ENCODE measurements at regions not wholly inside any gene's neighbourhood (a gene's known extent, or its start where the extent isn't known, plus 50 kb on each side); places are given as distances from the start of the nearest gene placed in this dataset.

DNA sequence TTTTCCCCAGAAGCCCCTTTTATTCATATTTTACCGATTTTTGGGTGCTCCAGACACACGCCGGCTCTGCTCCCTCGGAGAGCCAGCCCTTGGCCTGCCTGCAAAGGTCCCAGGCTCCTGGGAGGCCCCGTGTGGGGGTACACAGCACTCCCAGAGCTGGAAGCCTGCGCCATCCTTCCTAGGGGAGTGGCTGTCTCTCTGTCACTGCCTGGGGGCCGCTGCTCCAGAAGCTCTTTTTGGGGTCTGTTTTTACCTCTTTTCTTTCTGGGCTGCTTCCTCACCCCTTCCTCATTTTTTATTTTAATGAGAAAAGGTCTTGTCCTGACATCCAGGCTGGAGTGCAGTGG lies 119.1 kb upstream of the COL5A1 start:
- no peak for DNase-seq
- no peaks in the 10 kb centered on the region for H3K9me3 ChIP-seq
- no peaks in the 10 kb centered on the region for H3K27me3 ChIP-seq
- H3K4me1 ChIP-seq, result peaks cover 32% of the 10 kb centered on the region
- TF ChIP-seq, protein P1, sequence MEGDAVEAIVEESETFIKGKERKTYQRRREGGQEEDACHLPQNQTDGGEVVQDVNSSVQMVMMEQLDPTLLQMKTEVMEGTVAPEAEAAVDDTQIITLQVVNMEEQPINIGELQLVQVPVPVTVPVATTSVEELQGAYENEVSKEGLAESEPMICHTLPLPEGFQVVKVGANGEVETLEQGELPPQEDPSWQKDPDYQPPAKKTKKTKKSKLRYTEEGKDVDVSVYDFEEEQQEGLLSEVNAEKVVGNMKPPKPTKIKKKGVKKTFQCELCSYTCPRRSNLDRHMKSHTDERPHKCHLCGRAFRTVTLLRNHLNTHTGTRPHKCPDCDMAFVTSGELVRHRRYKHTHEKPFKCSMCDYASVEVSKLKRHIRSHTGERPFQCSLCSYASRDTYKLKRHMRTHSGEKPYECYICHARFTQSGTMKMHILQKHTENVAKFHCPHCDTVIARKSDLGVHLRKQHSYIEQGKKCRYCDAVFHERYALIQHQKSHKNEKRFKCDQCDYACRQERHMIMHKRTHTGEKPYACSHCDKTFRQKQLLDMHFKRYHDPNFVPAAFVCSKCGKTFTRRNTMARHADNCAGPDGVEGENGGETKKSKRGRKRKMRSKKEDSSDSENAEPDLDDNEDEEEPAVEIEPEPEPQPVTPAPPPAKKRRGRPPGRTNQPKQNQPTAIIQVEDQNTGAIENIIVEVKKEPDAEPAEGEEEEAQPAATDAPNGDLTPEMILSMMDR (IDR thresholded peaks at IDR 0.05; ENCODE audit: low read depth, low read length), result no peak
- no peak overlapping the region for H3K4me3 ChIP-seq (ENCODE audit: low read depth, low read length)
- no peaks in the 10 kb centered on the region for H3K36me3 ChIP-seq

DNA sequence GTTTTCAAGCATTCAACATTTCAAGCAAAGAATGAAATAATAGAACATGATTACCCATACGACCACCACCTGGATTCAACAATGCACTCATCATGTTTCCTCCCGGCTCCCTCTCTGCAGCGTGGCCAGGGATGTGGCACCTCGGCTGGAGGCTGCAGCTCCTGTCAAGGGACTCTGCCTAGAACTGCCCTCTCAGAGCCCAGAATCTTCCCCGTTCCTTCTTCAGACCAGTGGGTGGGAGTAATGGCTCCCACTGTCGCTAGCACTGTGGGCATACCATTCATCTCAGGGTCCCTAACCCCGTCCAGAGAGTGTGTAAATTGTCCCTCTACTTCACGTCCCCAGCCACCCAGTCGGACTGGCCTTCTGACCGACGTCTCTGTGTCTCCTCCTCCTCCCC lies 118.6 kb upstream of the COL5A1 start:
- Histone ChIP-seq H3K36me3 (no peaks in the 10 kb centered on the region), H3K4me1 (peaks cover 28% of the 10 kb centered on the region), H3K4me3 (ENCODE audit: low read depth, low read length) (no peak overlapping the region), H3K27me3 (no peaks in the 10 kb centered on the region), H3K9me3 (no peaks in the 10 kb centered on the region)
- no peak for DNase-seq
- TF ChIP-seq, protein P1 (IDR thresholded peaks at IDR 0.05; ENCODE audit: low read depth, low read length), result no peak

DNA sequence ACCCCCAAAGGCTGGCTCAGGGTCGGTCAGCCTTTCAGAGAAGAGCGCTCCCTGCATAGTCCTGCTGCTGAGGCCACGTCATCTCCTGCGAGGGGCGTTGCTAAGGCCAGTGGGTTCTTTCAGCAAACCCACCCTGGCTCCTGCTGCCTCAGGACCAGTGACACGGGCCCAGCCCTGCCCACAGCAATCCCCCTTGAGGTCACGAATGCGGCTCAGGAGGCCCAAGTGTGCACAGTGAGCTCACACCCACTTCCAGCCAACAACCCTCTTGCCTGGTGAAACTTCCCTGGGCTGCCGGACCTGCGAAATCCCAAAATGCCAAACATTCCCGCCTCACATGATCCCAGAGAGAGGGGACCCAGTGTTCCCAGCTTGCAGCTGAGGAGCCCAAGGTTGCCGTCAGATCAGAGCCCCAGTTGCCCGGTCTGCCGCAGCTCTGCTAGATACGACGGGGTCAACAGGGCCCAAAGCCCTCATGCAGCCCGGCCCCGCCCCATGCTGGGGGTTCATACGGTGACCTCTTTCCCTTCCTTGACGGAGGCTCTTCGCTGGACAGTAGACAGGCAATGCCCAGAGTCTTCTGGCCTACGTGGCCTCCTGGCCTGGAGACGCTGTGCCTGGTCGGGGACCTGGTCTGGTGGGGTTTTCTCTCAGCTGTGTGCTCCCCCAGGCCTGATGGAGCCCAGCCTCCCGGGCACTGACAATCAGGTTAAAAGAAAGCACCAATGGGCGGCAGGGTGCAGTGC lies 116.4 kb upstream of the COL5A1 start:
- H3K9me3 ChIP-seq, result peaks cover under 1% of the 10 kb centered on the region; the same call in 1 of the 2 replicates
- peaks cover 8% of the 10 kb centered on the region for H3K4me1 ChIP-seq
- TF ChIP-seq, protein P1 (IDR thresholded peaks at IDR 0.05; ENCODE audit: low read depth, low read length), result no peak
- H3K36me3 ChIP-seq, result no peaks in the 10 kb centered on the region
- H3K4me3 ChIP-seq (ENCODE audit: low read depth, low read length), result no peak overlapping the region
- no peaks in the 10 kb centered on the region for H3K27me3 ChIP-seq
- no peak for DNase-seq

DNA sequence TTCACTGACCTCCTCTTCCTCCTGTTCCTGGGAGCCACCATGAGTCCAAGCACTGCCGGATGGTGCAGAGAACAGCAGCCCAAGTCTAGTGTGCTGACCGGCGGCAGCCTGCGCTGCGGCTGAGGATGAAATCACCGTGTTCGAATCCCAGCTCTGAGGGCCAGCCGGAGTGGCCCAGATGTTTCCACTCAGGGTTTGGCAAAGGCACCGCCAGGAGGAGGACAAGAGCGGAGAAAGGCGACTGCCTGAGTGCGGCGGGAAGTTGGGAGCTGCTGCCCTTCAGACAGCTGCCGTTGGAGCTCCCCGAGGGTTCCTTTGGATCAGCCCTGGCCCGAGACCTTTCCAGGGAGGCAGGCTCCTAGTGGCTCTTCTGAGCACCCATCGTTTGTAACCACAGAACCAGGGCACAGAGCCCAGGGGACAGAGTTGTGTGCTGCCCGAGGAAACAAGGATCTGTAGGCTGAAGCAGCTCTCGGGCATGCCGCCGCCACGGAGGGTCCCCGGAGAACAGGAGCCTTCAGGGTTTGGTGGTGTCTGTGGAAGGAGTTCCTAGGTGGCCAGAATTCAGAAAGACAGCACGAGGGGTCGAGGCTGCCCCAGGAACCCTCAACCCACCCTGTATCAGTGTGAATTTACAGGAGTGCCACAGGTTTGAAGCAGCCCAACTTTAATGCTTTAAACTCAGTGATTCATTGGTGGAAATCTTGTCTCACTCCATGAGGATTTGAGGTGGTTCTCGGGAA lies 115.6 kb upstream of the COL5A1 start:
- TF ChIP-seq, protein P1 (IDR thresholded peaks at IDR 0.05; ENCODE audit: low read depth, low read length), result no peak
- DNase-seq, result no peak
- Histone ChIP-seq H3K9me3 (peaks cover 2% of the 10 kb centered on the region; the same call in 1 of the 2 replicates), H3K4me1 (peaks cover under 1% of the 10 kb centered on the region; the same call in 1 of the 2 replicates), H3K27me3 (no peaks in the 10 kb centered on the region), H3K4me3 (ENCODE audit: low read depth, low read length) (no peak overlapping the region), H3K36me3 (no peaks in the 10 kb centered on the region)

DNA sequence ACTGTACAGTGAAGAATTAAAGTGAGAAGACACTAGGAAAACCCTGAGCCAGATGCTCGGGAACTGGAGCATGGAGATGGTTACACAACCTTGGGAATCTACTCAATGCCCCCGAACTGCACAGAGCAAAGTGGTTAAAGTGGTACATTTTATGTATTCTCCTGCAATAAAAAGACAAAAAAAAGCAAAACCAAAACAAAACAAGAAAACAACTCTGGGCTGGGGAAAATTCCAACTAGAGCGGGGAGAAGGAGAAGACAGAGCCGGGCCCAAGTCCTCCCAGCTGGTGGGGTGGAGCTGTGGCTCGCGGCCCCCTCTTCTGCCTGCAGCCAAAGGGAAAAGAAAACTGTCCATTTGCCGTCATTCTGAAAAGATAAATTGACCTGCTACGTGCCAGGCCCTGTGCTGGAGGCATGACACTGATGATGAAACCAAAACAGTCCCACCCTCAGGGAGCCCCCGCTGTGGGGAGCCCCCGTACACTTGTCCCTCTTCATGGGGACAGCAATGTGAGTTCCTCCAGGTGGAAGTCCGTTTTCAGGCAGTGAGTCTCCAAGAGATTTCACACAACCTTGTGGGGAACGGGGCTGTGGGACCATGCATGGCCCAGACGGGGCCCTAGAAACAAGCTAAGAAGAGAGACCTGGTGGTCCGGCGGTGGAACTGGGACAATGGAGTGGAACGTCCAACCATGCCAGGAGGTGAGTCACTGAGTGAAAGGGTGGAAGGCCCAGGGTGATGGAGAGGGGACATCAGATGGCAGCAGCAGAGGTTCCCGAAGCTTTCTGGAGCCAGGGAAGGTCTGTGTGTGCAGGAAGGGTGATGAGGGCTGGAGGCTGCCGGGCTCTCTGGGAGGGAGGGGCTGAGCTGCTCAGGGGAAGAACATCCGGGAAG lies 114.8 kb upstream of the COL5A1 start:
- Histone ChIP-seq H3K27me3 (no peaks in the 10 kb centered on the region), H3K9me3 (peaks cover 2% of the 10 kb centered on the region; the same call in 1 of the 2 replicates), H3K4me1 (no peaks in the 10 kb centered on the region), H3K4me3 (ENCODE audit: low read depth, low read length) (no peak overlapping the region), H3K36me3 (no peaks in the 10 kb centered on the region)
- no peak for DNase-seq
- TF ChIP-seq, protein P1 (IDR thresholded peaks at IDR 0.05; ENCODE audit: low read depth, low read length), result no peak
